ENCODE measurements at regions not wholly inside any gene's neighbourhood (a gene's known extent, or its start where the extent isn't known, plus 50 kb on each side); places are given as distances from the start of the nearest gene placed in this dataset.
A peak's percentile ranks its signal among the peaks of the same experiment; 100 is the strongest.
"Not testable (repeated sequence)": the region's sequence is repeated elsewhere in the genome, so short reads cannot be mapped to it uniquely, and the experiment has no call there.

DNA sequence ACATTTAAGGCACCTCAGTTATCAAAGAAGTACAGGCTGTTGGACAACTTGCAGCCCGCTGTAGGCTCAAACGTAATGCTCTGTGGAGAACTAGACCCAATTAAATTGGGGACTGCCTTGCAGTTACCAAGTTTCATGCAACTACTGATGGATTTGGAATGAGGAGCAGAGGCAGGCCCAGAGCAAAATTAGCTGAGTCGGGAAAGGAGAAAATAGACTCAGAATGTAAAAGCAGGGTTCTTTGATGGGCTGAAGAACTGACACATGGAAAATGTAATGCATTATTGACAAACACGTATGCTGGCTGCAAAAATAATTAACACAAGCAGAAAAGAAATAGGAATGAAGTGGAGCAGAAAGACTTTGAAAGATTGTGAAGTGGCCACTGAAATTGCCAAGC lies 432.7 kb upstream of the HNRNPA3 start:
- intact Hi-C loops (cut with DNase I, micrococcal nuclease) = no loop called here
- DNase-seq = no peak
- ATAC-seq = no peak

DNA sequence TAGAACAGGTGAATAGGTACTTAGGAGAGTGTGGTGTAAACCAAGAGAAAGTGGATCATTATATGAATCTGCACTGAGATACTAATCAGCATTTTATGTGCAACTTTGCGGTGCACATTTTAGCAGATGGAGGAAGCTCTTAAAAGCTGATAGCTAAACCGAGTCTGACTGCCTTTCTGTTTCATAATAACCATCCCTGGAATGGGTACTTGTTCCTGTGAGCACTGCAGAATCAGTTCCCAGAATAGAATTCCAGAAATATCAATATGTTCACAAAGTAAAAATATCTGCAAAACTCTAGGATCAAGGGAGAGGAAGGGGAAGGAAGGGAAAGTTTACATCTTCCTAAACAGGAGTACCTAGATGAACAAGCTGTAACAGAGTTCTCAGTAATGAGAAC lies 432.2 kb upstream of the HNRNPA3 start:
- ATAC-seq (no peak), DNase-seq (no peak)
- intact Hi-C loops (cut with DNase I, micrococcal nuclease) = no loop called here

DNA sequence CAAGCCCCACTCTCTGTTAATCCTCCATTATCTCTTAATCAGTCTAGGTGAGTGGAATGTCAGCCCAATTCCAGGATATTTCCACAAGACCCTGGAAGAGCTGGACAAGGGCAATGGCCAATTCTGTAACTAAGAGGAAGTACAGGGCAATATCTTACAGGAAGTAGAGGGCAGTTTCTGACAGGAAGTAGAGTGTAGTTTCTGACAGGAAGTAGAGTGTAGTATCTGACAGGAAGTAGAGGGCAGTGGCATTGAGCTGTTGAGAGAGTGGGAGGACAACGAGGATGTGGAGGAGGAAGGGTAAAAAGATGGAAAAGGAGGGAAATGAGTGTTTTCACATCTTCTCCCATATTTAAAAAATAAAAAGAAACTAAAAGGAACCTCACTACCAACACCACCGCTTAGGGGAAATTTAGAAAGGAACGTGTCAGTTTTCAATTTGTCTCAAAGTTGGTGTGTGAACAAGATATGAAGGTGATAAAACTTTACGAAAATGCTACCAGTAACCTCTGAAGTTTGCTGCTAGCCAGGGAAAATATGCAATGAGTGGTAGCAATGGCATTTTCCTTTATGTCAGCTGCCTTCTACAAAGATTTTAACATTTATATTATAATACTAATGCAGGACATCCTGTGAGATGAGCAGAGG lies 430.9 kb upstream of the HNRNPA3 start:
- ATAC-seq (no peak), DNase-seq (no peak)
- intact Hi-C loops (cut with DNase I, micrococcal nuclease) = no loop called here

DNA sequence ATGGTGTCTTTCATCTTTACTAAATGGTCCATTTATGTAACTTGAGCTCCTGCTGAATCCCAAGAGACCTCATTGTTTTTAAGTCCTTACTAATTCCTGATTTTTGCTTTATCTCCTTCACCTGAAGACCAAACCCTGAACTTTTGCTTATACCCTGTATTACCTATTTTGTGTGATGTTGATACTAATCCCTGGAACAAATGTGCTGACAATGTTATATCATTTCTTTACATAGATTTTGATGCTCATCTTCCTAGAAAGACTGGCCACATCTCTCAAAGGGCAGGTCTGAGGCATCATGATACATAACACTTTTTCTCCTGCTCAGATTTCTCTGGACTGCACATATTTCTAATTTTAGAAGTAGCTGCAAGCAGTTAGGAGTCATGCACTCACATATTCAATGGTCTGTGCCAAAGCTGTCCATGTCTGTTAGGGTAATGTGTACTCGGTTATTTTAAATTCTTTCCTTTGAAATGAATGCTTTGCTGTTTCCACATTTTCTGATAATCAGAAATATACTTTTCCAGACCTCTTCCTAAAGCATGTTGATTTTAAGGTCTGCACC lies 427.9 kb upstream of the HNRNPA3 start:
- DNase-seq = no peak
- no peak for ATAC-seq
- intact Hi-C loops (cut with DNase I, micrococcal nuclease) = no loop called here

DNA sequence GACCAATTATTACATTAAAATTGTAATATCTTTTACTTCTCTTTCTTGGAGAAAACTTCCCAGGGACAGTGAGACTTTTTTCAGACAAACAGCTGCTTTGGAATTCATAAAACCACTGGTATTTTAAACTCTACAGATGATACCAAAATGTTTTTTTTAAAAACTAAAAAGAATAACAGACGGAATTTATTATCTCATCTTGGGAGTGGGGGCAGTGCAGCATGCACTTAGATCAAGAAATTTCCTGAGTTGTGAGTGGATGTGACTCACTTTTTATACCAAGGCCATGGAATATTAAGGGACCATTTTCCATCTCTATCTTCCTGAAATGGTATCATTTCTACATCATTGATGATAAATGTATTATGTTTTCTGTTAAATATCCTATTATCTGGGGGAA lies 422.8 kb upstream of the HNRNPA3 start:
- intact Hi-C loops (cut with DNase I, micrococcal nuclease) = no loop called here
- ATAC-seq (no peak), DNase-seq (no peak)

DNA sequence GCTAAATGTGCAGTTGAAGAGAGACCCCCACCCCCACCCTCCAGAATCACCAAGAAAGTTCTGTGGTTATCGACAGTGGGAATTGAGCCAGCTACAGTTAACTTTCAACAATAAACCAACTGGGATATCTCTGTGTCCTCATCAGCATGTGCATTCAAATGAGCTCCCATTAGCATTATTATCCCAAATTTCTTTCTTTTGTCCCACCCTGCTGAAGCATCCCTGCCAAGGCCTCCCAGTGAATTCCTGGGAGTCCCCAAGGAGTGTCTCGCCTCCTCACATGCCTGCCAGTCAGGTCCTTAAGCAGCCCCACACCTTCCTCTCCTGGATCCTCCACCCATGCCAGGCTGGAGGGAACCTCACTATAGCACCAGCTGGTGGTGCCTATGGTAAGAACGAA lies 422.1 kb upstream of the HNRNPA3 start:
- no peak for ATAC-seq
- DNase-seq = no peak
- intact Hi-C loops (cut with DNase I, micrococcal nuclease) = no loop called here

DNA sequence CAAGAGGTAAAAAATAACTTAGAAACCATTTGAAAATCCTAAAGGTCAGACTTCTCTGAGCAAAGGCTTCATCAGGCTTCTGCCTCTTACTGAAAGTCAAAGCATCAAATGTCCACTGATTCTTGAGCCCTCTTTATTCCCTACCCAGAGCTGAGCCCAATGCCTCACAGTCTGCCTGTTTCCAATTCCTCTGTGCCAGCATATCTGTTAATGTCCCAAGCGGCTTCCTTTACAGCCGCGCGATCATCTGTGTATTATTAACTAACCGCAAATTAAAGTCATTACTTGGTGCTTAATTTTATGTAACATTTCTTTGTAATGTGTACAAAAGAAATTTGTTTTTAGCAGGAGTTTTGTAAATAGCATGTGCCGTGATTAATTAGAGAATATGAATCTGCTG lies 418.8 kb upstream of the HNRNPA3 start:
- ATAC-seq (no peak), DNase-seq (no peak)
- intact Hi-C loops (cut with DNase I, micrococcal nuclease) = no loop called here

DNA sequence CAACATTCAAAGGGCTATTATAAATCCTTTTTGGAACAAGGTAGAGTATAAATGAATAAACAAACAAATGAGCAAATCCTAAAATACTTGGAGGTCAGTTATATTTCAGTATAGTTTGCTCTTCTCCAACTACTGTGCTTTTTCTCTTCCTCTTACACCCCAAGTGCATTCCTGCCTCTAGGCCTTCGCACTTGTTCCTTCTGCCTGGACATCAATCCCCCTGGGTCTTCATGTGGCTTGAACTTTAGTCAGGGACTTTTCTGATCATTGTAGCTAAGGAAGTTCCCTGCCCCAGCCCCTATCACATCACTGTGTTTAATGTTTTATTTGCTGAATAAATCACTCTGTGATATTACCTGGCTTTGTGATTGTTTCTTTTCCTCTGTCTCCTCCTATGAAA lies 418.2 kb upstream of the HNRNPA3 start:
- DNase-seq (no peak), ATAC-seq (no peak)
- intact Hi-C loops (cut with DNase I, micrococcal nuclease) = no loop called here

DNA sequence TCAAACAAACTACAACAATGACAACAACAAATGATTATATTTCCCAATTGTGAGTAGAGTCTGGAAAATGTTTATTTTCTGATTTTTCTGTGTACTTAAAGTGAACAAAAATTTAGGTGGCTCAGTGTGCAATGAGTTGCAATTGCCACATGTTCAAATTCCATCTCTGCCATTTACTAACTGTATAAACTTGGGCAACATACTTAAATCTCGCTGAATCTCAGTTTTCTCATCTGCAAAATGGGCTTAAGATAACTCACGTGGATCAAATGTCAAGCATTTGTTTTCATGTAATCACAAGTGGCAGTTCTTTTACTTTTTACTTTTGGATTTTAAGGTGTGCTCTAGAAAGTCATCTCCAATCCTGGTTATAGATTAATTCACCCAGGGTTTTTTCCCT lies 416.8 kb upstream of the HNRNPA3 start:
- intact Hi-C loops (cut with DNase I, micrococcal nuclease) = no loop called here
- no peak for DNase-seq
- ATAC-seq = no peak

DNA sequence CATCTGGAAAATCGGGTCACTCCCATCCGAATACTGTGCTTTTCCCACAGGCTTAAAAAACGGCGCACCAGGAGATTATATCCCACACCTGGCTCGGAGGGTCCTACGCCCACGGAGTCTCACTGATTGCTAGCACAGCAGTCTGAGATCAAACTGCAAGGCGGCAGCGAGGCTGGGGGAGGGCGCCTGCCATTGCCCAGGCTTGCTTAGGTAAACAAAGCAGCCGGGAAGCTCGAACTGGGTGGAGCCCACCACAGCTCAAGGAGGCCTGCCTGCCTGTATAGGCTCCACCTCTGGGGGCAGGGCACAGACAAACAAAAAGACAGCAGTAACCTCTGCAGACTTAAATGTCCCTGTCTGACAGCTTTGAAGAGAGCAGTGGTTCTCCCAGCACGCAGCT lies 415.9 kb upstream of the HNRNPA3 start:
- ATAC-seq; intact Hi-C loops (cut with DNase I, micrococcal nuclease): not testable (repeated sequence)

DNA sequence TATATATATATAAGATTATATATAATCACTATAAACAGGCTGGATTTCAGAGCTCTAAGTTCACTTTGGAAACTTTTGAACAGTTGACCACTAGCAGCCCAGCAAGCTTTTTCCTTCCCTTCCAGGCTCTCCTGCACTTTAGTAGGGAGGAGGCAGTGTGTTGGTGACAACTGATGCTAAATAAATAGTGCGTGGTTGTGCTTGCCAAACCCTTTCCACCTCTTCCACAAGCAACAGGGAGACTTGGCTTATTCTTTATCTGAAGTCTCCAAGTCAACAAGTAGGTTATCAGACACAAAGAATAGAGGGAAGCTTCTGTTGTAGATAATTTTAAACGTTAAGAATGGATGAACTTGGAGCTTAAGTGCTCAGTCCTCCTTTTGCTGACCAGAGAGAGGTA lies 408.2 kb upstream of the HNRNPA3 start:
- intact Hi-C loops (cut with DNase I, micrococcal nuclease) = no loop called here
- DNase-seq = no peak

More for the DNA sequence above, 415.9 kb upstream of the HNRNPA3 start:
- DNase-seq = not testable (repeated sequence)

DNA sequence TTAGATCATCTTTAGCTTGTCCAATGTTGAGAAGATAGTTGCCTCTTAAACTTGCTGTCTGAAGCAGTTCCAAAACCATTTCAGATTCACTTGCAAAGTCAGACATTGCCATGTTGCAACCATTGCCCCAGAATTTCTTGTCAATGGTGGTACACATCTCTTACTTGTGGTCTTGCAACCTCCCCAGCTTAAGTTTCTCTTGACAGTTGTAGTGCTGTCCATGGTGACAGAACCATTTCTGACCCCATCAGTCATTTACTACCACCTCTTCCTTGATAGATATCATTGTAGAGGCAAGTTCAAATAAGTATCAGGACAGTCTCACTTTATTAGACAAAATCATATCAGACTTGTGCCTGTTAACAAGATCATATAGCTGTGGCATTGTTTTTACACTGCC lies 407.2 kb upstream of the HNRNPA3 start:
- ATAC-seq (no peak), DNase-seq (no peak)
- intact Hi-C loops (cut with DNase I, micrococcal nuclease) = no loop called here

More for the DNA sequence above, 408.2 kb upstream of the HNRNPA3 start:
- no peak for ATAC-seq

DNA sequence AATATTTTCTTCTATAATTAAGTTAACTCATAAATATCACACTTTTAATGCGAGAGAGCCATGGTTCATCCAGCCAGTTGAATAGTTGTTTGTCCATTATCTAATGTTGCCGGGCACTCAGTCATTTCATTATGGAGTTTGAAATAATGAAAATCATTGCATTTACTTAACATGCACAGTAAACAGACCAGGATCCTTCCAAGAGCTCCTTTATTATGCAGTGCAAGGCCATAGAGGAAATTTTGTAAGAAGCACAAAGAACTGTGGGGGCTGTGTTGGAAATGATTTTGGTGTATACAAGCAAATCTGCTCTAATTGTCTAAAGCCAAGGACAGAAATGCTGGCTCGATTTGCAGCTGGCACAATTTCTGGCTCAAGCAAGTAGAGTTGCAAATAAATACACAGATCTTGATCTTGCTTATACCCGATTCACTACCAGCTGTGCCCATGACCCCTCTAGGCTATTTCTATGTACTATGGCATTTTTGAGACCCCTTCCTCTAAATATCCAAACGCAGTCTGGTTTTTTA lies 400.3 kb upstream of the HNRNPA3 start:
- intact Hi-C loops (cut with DNase I, micrococcal nuclease) = no loop called here
- DNase-seq (no peak), ATAC-seq (no peak)

DNA sequence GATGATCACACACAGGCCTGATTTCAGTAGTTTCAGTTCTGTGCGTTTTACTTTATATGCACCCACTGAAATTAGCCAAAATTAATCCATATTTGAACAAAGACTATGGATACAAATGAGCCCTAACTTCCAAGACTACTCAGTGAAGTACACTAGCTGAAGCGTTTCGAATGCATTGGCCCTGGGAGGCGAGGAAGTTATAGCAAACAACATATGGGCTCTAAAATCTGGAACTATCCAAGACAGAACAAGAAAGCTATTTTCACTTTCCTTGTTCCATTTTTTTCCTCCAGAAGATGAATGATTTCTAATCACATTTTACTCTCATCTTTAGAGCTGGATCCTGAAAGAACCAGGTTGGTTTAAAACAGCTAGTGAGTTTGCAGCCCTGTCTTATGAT lies 399.4 kb upstream of the HNRNPA3 start:
- ATAC-seq = no peak
- no peak for DNase-seq
- intact Hi-C loops (cut with DNase I, micrococcal nuclease) = no loop called here

DNA sequence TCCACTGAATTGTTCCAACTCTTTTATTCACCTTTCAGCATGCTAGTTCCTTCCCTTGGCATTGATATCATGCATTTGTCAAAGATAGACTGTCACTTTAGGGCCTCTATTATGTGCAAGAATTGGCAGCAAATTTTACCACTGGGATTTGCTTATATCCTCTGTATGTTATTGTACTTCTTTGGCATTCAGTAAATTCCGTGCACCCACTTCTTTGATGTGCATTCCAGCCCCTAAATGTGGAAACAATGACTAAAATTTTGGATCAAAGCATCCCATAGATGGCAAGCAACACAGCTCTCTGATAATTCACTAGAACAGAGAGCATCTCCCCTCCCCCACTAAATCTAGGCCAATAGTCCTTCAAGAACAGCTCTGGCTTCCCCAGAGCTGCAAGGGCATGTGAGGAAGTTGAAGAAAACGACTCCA lies 399.0 kb upstream of the HNRNPA3 start:
- intact Hi-C loops (cut with DNase I, micrococcal nuclease) = no loop called here
- no peak for ATAC-seq
- no peak for DNase-seq

DNA sequence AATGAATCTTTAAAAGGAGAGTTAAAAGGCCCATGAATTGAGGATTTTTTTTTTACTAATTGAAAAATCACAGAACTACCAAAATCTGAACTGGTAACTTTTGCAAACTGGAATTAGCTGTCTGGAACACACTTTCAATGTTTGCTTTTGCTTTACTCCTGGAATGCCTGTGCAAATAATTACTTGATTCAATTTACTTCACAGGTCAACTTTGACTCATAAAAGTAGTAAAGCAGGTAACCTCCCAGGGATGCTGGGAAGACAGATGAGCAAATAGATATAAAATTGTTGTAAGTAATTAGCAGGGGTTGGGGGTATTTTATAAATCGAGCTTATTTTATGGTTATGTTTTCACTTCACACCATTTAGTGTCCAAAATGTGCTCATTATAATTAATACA lies 398.3 kb upstream of the HNRNPA3 start:
- DNase-seq (no peak), ATAC-seq (no peak)
- intact Hi-C loops (cut with DNase I, micrococcal nuclease) = no loop called here

DNA sequence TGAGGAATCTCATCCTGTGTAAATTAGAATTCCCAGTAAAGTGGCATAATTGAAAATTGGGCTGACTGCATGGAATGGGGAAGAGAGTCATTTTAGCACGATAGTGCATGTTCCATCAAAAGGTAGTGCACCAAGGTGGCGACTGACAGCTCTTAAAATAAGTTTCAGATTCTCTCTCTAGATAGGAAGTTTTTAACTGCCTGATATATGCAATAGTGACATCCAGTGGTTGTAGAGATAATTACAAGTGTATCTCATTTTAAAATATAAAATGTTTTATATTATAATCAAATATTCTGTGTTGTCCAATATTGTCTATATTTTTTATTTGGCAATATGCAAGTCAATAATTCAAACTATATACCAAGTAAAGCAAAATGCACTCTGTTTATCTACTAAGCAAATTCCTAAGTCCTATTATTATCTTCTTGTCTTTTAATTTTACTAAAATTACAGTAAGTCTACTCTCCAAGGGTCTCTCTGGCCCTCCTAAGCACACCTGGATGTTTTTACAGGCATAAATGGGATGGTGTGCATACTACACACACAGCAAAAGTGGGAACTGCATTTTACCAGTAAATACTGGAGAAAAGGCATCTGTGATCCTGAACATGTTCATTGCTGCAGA lies 397.7 kb upstream of the HNRNPA3 start:
- no peak for DNase-seq
- intact Hi-C loops (cut with DNase I, micrococcal nuclease) = no loop called here
- peak; percentile 48 for ATAC-seq

DNA sequence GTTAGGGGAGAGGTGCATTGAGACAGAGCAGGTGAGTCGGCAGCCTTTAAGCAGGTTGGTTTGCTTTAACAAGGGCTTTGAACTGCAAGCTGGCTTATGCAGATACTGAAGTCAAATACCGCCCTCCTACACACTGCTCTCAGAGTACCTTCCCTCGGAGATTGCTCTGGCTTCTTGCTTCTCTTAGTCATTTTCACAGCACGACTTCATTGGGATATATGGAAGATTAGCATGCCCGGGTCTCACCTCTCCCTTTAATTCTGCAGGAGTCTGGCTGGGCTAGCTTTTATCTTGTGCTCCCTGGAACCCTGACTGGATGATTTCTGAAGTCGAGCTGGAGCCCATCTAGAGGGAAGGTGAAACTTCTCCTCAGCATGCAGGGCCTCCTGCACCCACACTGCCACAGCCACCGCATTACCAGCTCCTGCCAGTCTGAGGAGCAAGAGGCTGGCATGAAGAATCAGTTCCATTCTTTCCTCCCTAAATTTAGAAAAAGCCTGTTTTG lies 395.5 kb upstream of the HNRNPA3 start:
- intact Hi-C loops (cut with DNase I, micrococcal nuclease) = no loop called here
- no peak for ATAC-seq
- DNase-seq = no peak

DNA sequence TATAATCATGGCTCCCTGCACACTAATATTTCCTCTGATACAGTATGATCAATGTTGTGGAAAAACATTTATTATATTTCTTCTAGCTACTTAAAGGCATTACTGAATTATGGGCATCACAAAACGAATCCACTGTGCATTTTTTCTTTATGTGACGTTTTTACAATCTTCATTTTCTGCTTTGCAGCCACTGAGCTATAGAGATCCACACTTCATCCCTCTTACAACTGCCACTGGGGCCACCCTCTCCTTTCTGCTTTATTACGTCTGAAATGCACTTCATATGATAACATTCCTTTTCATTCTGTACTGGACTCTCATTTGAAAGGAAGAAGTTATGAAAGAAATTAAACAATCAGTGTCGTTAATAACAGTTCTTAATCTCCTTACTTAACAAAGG lies 394.5 kb upstream of the HNRNPA3 start:
- ATAC-seq = no peak
- DNase-seq = no peak
- intact Hi-C loops (cut with DNase I, micrococcal nuclease) = no loop called here

DNA sequence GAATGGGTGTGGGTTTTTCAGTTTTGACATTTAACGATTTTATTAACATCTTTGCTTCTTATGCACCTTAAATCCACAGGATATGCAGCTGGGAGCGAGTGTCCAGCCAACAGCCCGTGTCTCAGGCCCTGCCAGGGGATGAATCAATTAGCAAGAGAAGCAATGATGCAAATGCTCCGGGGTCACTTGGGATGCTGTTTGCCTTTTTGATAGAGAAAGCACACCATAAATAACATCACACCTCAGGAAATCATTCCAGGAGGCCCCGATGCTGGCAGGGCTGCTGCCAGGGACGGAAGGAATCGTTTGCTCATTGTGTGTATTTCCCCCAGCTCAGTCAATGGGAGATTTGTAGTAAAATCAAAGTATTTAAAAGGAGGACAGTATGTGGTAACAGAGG lies 394.0 kb upstream of the HNRNPA3 start:
- no peak for ATAC-seq
- intact Hi-C loops (cut with DNase I, micrococcal nuclease) = no loop called here

More for the DNA sequence above, 394.0 kb upstream of the HNRNPA3 start:
- DNase-seq = no peak

Measured in left colon (tissue), 2 donors.